Heart left ventricle (tissue), 16 donors: ENCODE measurements at regions not wholly inside any gene's neighbourhood (a gene's known extent, or its start where the extent isn't known, plus 50 kb on each side); places are given as distances from the start of the nearest gene placed in this dataset.

Experiments
- ATAC-seq, 4 donors: fragments of 200-7000 bp; cut with Tn5 transposase; one replicate each; pipeline ENCODE4 v1.9.1; 2020 to 2022; ENCODE audit warnings: moderate library complexity in 4 of 4, mild to moderate bottlenecking in 3 of 4, moderate number of reproducible peaks in 1 of 4
- DNase-seq, 5 donors: peaks; one replicate each; pipeline ENCODE4 v3.0.0-alpha.2; 2020
- H3K27ac ChIP-seq, 12 donors: fragments of 200-600 bp; sonication (generic) in 4 of 12; one replicate each; pipeline versions ENCODE4 v1.5.0 to v1.8.0; 2016 to 2022; ENCODE audit warnings: mild to moderate bottlenecking in 2 of 12
- H3K27me3 ChIP-seq, 9 donors: fragments of 200-600 bp; sonication (generic) in 2 of 9; one replicate each; pipeline versions ENCODE4 v1.5.1 to v1.8.0; 2016 to 2022; ENCODE audit warnings: mild to moderate bottlenecking in 3 of 9
- H3K36me3 ChIP-seq, 9 donors: fragments of 200-600 bp; sonication (generic) in 2 of 9; one replicate each; pipeline versions ENCODE4 v1.5.0 to v1.8.0; 2018 to 2022; ENCODE audit warnings: mild to moderate bottlenecking in 2 of 9
- H3K4me1 ChIP-seq, 12 donors: fragments of 200-600 bp; sonication (generic) in 4 of 12; one replicate each; pipeline versions ENCODE4 v1.5.0 to v1.8.0; 2016 to 2022; ENCODE audit warnings: mild to moderate bottlenecking in 3 of 12
- H3K4me3 ChIP-seq, 12 donors: fragments of 200-600 bp; sonication (generic) in 4 of 12; one replicate each; pipeline versions ENCODE4 v1.5.0 to v1.8.0; 2017 to 2022; ENCODE audit warnings: mild to moderate bottlenecking in 9 of 12, moderate library complexity in 4 of 12
- H3K9me3 ChIP-seq, 12 donors: fragments of 200-600 bp; sonication (generic) in 4 of 12; one replicate each; pipeline versions ENCODE4 v1.5.0 to v1.8.0; 2016 to 2022; ENCODE audit warnings: mild to moderate bottlenecking in 1 of 12
- POLR2A ChIP-seq, 2 donors: fragments of 450-650 bp; IDR thresholded peaks; one replicate each; pipeline ENCODE4 v1.6.1; 2017; ENCODE audit warnings: antibody characterized with exemption in 2 of 2, mild to moderate bottlenecking in 2 of 2, moderate library complexity in 2 of 2
- WGBS, 4 donors: extraction: QIAGEN DNeasy Blood & Tissue Kit in 2 of 4; methylation state at CpG; one replicate each; pipeline versions ENCODE4 v1.1.5 to v1.1.7; 2013 to 2018; 5-methylcytosine and 5-hydroxymethylcytosine counted together
- intact Hi-C, 10 donors: fragments of 100-400 bp; cut with DNase I; formaldehyde crosslinking; loops; one replicate each; pipeline versions ENCODE4 v1.11.1 to v1.14.2; 2022
- TF ChIP-seq, protein P1 (sequence below), 12 donors: fragments of 200-600 bp; sonication (generic) in 4 of 12; IDR thresholded peaks; one replicate each; pipeline versions ENCODE4 v1.5.0 to v1.8.0; 2018 to 2022; ENCODE audit warnings: antibody characterized with exemption in 12 of 12, mild to moderate bottlenecking in 5 of 12
- donor health status: ischemic (EF 13 %, LVEDD 7.1; RV severe dilation, severe dysfunction).
- donor health status: healthy with polysubstance abuse.
- donor health status: DM: no; HTN: yes; CAD: no.
- donor health status: DM: no; HTN: no; CAD: no.
- donor health status: ischemic (EF 25% LVEDD 6.9; RV normal size, moderate dysfunction).
- donor health status: ischemic (EF 25% LVEDD 5.7; RV mildly dilated, moderate dysfunction).
- donor health status: healthy.
- donor health status: DM: yes; HTN: yes; CAD: no.
- donor health status: ischemic (EF 35%, LVEDD 5.7; RV mildly dilated, moderate dysfunction).
- donor health status: nonischemic (EF 11% LVEDD 7.7; RV severe dilation, severe dysfunction).
- donor health status: DM: yes; HTN: yes; CAD: no.
- donor health status: PGD.
- donor health status: ischemic (EF 29% LVEDD 5.4; RV normal size, mild dysfunction).
- donor health status: nonischemic (EF 23%, LVEDD 6.1; RV moderate dilation, normal function).

- H3K4me1 ChIP-seq: peaks cover 0 to 93% (median 13%) of the 10 kb centered on the region in 12 donors
- no peak for ATAC-seq
- WGBS, 4 donors: 80 to 86% (median 83%) methylated on average over 19 of the region's 19 CpGs
- H3K36me3 ChIP-seq: no peaks in the 10 kb centered on the region
- H3K27ac ChIP-seq: peak overlapping the region in 8 of 12 donors; percentile 4 to 94 (median 14)
- TF ChIP-seq, protein P1, sequence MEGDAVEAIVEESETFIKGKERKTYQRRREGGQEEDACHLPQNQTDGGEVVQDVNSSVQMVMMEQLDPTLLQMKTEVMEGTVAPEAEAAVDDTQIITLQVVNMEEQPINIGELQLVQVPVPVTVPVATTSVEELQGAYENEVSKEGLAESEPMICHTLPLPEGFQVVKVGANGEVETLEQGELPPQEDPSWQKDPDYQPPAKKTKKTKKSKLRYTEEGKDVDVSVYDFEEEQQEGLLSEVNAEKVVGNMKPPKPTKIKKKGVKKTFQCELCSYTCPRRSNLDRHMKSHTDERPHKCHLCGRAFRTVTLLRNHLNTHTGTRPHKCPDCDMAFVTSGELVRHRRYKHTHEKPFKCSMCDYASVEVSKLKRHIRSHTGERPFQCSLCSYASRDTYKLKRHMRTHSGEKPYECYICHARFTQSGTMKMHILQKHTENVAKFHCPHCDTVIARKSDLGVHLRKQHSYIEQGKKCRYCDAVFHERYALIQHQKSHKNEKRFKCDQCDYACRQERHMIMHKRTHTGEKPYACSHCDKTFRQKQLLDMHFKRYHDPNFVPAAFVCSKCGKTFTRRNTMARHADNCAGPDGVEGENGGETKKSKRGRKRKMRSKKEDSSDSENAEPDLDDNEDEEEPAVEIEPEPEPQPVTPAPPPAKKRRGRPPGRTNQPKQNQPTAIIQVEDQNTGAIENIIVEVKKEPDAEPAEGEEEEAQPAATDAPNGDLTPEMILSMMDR (IDR thresholded peaks at IDR 0.05): no peak
- no peak for TF ChIP-seq POLR2A (IDR thresholded peaks at IDR 0.05)
- no peaks in the 10 kb centered on the region for H3K9me3 ChIP-seq
- intact Hi-C loops: loop anchor here in 3 of 10 donors (10.0 kb wide), 2 partner anchors 79 to 191 kb away; partner anchors contain the start of gene CEBPB (in 1 of the 3)
- H3K27me3 ChIP-seq: no peaks in the 10 kb centered on the region
- H3K4me3 ChIP-seq: peak overlapping the region in 1 of 12 donors; percentile 2
- DNase-seq: peak in 1 of 5 donors; percentile 28
Measured at GRCh38 chr20:50273601-50274491, 83.2 kb downstream of the CEBPB start.

GRCh38 chr20:50274570-50275430 is 84.2 kb downstream of the CEBPB start:
- WGBS, 4 donors: 76 to 83% (median 80%) methylated on average over 10 to 21 of the region's 21 CpGs
- Histone ChIP-seq H3K27ac (peak overlapping the region in 6 of 12 donors; percentile 8 to 94 (median 32)), H3K4me1 (peaks cover 0 to 93% (median 13%) of the 10 kb centered on the region in 12 donors), H3K27me3 (no peaks in the 10 kb centered on the region), H3K9me3 (no peaks in the 10 kb centered on the region), H3K36me3 (no peaks in the 10 kb centered on the region), H3K4me3 (no peak overlapping the region)
- ATAC-seq (peak; percentile 13 to 64 (median 38)), DNase-seq (peak; percentile 72 to 92 (median 83))
- no peak for TF ChIP-seq POLR2A (IDR thresholded peaks at IDR 0.05)
- TF ChIP-seq, protein P1 (IDR thresholded peaks at IDR 0.05): no peak
- intact Hi-C loops: loop anchor here in 6 of 10 donors (5.0 to 10.0 kb wide), 5 partner anchors 80 to 190 kb away; partner anchors contain the start of gene CEBPB (in 6 of the 6)

DNA sequence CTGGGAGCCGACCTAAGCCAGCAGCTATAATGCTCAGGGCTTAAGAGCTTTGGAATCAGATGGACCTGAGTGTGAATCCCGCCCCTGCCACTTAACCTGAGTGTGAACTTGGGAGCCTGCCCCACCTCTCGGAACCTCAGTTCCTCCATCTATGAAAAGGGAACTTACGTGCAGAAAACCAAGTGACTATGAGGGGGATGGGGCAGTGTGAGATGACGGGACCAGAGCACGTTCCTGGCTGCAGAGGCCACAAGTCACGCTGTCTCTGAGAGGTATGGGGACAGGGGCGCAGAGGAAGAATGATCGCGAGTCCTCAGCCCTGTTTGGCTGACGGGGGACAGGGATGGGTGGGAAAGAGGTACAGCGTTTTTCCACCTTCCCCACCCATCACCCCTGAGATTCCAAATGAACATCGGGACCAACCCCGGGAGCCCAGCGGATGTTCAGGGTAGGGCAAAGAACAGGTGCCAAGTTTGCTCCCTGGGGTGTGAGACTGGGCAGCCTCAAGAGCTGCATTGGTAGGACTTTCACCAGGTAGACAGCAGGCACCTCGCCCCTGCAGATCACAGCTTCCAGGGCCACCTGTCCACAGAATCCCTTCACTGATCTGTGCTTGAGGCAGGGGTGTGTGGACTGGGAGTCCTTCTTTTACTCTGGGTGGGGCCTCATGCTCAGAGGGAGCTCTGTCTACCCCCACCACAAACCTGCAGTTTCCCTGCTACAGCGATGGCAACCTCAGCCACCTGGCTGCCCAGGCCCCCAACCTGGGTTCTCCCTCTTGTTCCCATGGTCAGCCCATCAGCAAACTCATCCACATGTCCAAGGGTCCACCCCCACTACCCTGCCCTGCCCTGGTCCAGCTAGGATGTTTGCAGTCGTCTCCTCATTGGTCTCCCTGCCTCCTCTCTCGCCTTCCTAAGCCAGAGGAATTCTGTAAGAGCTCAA is 85.8 kb downstream of the CEBPB start:
- peak overlapping the region in 1 of 12 donors; percentile 44 for H3K4me3 ChIP-seq
- DNase-seq: peak in 1 of 5 donors; percentile 38
- no peaks in the 10 kb centered on the region for H3K27me3 ChIP-seq
- TF ChIP-seq, protein P1 (IDR thresholded peaks at IDR 0.05): no peak
- TF ChIP-seq POLR2A (IDR thresholded peaks at IDR 0.05): no peak
- WGBS, 4 donors: 82 to 90% (median 88%) methylated on average over 18 to 19 of the region's 19 CpGs
- H3K4me1 ChIP-seq: peaks cover 0 to 92% (median 13%) of the 10 kb centered on the region in 12 donors
- H3K36me3 ChIP-seq: no peaks in the 10 kb centered on the region
- H3K9me3 ChIP-seq: no peaks in the 10 kb centered on the region
- ATAC-seq: no peak
- intact Hi-C loops: loop anchor here in 6 of 10 donors (5.0 to 10.0 kb wide), 5 partner anchors 82 to 188 kb away; partner anchors contain the start of gene CEBPB (in 6 of the 6)
- peak overlapping the region in 3 of 12 donors; percentile 1 to 94 (median 26) for H3K27ac ChIP-seq
